Activated B cell treated with CpG ODN at 0.5 μM for 24 hours (primary cell): ENCODE measurements at regions not wholly inside any gene's neighbourhood (a gene's known extent, or its start where the extent isn't known, plus 50 kb on each side); places are given as distances from the start of the nearest gene placed in this dataset.

Experiments used
- ATAC-seq: fragments of 200-7000 bp; cut with Tn5 transposase; one replicate; pipeline ENCODE4 v1.10.0; 2021; ENCODE audit warnings: low read depth, mild to moderate bottlenecking, moderate library complexity
- CTCF ChIA-PET: fragments of 350-600 bp; sonication (Branson Sonifier 250); formaldehyde crosslinking; loops from one replicate; lab custom pipeline; 2021; ENCODE audit warnings: antibody characterized with exemption; lab: Charles Lee
- POLR2A ChIA-PET: fragments of 350-600 bp; sonication (Branson Sonifier 250); formaldehyde crosslinking; loops from one replicate; lab custom pipeline; 2021; ENCODE audit warnings: antibody characterized with exemption; lab: Charles Lee
- DNase-seq: peaks from one replicate; pipeline ENCODE4 v3.0.0; 2022
- H3K27ac Mint-ChIP-seq: one replicate; pipeline ENCODE4 v1.8.0; 2020; ENCODE audit warnings: mixed read lengths
- H3K27me3 Mint-ChIP-seq: one replicate; pipeline ENCODE4 v1.8.0; 2021; ENCODE audit warnings: mixed read lengths
- H3K36me3 Mint-ChIP-seq: one replicate; pipeline ENCODE4 v1.8.0; 2021; ENCODE audit warnings: low read depth, mixed read lengths
- H3K4me1 Mint-ChIP-seq: one replicate; pipeline ENCODE4 v1.8.0; 2021; ENCODE audit warnings: mixed read lengths
- H3K4me3 Mint-ChIP-seq: one replicate; pipeline ENCODE4 v1.8.0; 2020; ENCODE audit warnings: mild to moderate bottlenecking, mixed read lengths
- H3K9me3 Mint-ChIP-seq: one replicate; pipeline ENCODE4 v1.8.0; 2020; ENCODE audit warnings: mixed read lengths
- intact Hi-C: fragments of 100-400 bp; cut with micrococcal nuclease; formaldehyde crosslinking; loops from one replicate; pipeline ENCODE4 v1.15.1; 2024
- TF ChIP-seq, protein P1 (sequence below): fragments of 200-600 bp; IDR thresholded peaks from one replicate; pipeline ENCODE4 v1.8.0; 2022; ENCODE audit warnings: antibody characterized with exemption, mild to moderate bottlenecking

DNA sequence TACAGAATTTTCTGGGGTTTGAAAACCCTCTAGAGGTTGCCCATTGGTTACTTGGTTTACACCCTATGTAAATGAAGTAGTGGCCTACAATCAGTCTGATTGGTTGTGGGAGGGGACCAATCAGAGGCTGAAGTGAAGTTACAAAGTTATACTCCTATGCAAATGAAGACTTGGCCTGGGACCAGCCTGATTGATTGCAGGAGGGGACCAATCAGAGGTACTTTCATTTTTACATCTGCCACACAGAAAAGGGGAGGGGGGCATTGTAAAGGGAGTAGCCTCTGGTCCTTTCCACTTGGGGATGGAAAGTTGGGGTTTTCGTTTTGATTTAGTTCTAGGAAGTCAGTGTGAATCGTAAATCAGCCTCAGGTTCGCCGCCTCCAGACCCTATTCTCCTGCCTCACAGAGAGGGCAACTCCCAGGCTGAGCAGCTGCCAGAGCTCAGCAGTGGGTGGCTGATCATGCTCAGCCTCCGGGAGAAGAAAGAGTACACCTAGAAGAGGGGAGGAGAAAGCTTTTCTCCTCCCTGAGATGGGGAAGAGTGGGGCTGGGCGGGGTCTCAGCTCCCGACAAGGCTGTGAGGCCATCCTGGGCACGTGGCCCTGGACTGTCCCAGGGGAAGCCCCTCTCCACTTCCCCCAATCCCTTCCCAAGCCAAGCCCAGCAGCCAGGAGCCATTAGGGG lies 372.5 kb downstream of the GALR1 start:
- no peak for DNase-seq
- ATAC-seq = no peak
- TF ChIP-seq, protein P1, sequence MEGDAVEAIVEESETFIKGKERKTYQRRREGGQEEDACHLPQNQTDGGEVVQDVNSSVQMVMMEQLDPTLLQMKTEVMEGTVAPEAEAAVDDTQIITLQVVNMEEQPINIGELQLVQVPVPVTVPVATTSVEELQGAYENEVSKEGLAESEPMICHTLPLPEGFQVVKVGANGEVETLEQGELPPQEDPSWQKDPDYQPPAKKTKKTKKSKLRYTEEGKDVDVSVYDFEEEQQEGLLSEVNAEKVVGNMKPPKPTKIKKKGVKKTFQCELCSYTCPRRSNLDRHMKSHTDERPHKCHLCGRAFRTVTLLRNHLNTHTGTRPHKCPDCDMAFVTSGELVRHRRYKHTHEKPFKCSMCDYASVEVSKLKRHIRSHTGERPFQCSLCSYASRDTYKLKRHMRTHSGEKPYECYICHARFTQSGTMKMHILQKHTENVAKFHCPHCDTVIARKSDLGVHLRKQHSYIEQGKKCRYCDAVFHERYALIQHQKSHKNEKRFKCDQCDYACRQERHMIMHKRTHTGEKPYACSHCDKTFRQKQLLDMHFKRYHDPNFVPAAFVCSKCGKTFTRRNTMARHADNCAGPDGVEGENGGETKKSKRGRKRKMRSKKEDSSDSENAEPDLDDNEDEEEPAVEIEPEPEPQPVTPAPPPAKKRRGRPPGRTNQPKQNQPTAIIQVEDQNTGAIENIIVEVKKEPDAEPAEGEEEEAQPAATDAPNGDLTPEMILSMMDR = no peak
- Mint-ChIP-seq H3K27ac (no peak overlapping the region), H3K36me3 (no peaks in the 10 kb centered on the region), H3K27me3 (no peaks in the 10 kb centered on the region), H3K4me1 (peaks cover 4% of the 10 kb centered on the region), H3K4me3 (no peak overlapping the region), H3K9me3 (no peaks in the 10 kb centered on the region)
- intact Hi-C loops = no loop called here
- ChIA-PET CTCF (no interaction called here), POLR2A (no interaction called here)

DNA sequence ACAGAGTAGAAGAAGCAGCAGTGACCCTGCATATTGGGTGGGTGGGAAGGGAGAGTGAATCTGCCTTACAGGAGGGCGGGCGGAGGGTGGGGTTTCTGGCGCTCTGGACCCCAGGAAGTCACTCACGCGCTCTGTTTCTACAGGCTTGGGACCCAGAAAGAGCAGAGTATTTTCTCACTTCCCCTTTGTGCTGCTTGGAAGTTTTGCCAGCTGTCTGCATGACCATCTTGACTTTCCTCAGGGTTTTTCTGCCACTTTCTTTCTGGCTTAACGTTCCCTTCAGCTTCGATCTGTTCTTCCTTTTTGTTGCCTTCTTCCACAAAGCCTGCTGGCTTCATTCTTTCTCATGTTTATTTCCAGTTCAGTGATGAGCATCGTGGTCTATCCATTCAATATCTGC lies 383.1 kb downstream of the GALR1 start:
- Mint-ChIP-seq H3K36me3 (no peaks in the 10 kb centered on the region), H3K4me1 (peaks cover 5% of the 10 kb centered on the region), H3K27me3 (peaks cover 10% of the 10 kb centered on the region), H3K27ac (no peak overlapping the region), H3K4me3 (no peak overlapping the region), H3K9me3 (no peaks in the 10 kb centered on the region)
- ATAC-seq (no peak), DNase-seq (no peak)
- ChIA-PET CTCF (no interaction called here), POLR2A (no interaction called here)
- TF ChIP-seq, protein P1 = no peak
- intact Hi-C loops = no loop called here

DNA sequence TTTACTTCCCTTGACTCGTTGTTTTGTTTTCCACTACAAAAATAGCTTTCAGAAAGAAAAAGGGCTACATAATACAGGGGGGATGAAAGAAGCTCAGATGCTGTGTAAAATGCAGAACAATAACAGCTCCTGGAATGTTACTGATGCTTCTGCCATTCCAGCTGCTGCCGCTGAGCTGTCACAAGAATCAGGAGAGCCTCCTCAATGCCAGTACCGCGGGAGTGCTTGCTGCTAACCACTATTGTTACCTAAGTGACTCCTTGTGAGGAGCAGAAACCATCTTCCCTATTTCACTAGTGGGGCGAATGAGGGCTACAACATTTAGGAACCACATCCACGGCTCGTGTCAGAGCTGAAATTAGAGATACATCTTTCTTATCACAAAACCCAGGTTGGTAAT lies 384.8 kb downstream of the GALR1 start:
- TF ChIP-seq, protein P1 = no peak
- Mint-ChIP-seq H3K27ac (no peak overlapping the region), H3K36me3 (no peaks in the 10 kb centered on the region), H3K27me3 (peaks cover 13% of the 10 kb centered on the region), H3K4me3 (no peak overlapping the region), H3K9me3 (no peaks in the 10 kb centered on the region), H3K4me1 (peaks cover 5% of the 10 kb centered on the region)
- ChIA-PET CTCF (interaction anchor here (0.7 kb wide), 1 partner anchor 919 kb away, joined by 3 read pairs; no protein-coding TSS in a partner anchor), POLR2A (no interaction called here)
- DNase-seq (no peak), ATAC-seq (no peak)
- intact Hi-C loops = no loop called here

DNA sequence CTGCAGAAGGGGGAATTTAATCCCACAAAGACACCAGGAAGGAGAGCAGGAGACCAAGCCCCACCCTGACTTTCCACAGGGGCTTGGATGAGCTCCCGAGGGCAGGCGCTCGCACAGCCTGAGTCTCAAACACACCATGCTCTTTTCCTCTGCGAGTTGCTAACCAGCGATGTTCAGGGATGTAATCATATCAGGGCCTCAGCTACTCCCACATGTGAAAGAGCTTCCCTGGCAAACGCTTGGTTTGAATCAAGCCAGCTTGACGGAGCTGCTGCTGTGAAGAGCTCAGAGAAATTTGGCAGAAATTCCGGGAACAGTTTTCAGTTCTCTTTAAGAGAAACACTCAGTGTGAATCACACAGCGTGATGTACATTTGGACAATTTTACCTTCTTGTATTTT lies 385.8 kb downstream of the GALR1 start:
- POLR2A ChIA-PET = no interaction called here

DNA sequence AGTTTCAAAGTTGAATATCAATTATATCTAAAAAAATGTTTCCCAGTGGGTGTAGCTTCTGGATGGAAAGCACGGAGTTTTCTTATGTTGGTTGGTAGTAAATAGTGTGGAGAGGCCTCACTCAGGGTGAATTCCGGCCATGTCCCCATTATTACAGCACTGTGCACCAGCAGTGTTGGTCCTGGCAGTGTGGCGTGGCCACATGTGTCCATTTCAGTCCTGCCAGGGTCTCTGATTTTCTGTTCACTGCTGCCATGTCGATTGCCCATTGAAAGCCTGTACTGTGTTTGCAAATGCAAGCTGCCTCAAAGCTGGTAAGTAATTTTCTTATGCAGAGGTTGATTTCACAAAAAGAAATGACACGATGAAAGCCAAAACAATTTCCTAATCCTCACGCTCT lies 386.2 kb downstream of the GALR1 start:
- DNase-seq = no peak
- H3K27me3 Mint-ChIP-seq = peaks cover 13% of the 10 kb centered on the region
- H3K9me3 Mint-ChIP-seq = no peaks in the 10 kb centered on the region
- ChIA-PET CTCF (no interaction called here), POLR2A (no interaction called here)
- no peaks in the 10 kb centered on the region for H3K36me3 Mint-ChIP-seq
- H3K4me3 Mint-ChIP-seq = no peak overlapping the region
- TF ChIP-seq, protein P1 = no peak
- H3K27ac Mint-ChIP-seq = no peak overlapping the region
- peaks cover 5% of the 10 kb centered on the region for H3K4me1 Mint-ChIP-seq
- intact Hi-C loops = no loop called here
- ATAC-seq = no peak

More for the DNA sequence above, 385.8 kb downstream of the GALR1 start:
- H3K27ac Mint-ChIP-seq = no peak overlapping the region
- no peaks in the 10 kb centered on the region for H3K9me3 Mint-ChIP-seq
- CTCF ChIA-PET = no interaction called here
- DNase-seq (no peak), ATAC-seq (no peak)
- peaks cover 5% of the 10 kb centered on the region for H3K4me1 Mint-ChIP-seq
- H3K27me3 Mint-ChIP-seq = peaks cover 13% of the 10 kb centered on the region
- intact Hi-C loops = no loop called here
- H3K4me3 Mint-ChIP-seq = no peak overlapping the region
- H3K36me3 Mint-ChIP-seq = no peaks in the 10 kb centered on the region
- TF ChIP-seq, protein P1 = no peak
